Non-pigmented ciliary epithelial cell (primary cell): ENCODE measurements at regions not wholly inside any gene's neighbourhood (a gene's known extent, or its start where the extent isn't known, plus 50 kb on each side); places are given as distances from the start of the nearest gene placed in this dataset.

Experiments used
- DNase-seq: peaks from one replicate; pipeline ENCODE4 v3.0.0-alpha.2; 2010; ENCODE audit warnings: low read depth

GRCh38 chr4:128527946-128528576 lies 240.4 kb upstream of the PGRMC2 start:
- DNase-seq = no peak

GRCh38 chr4:128527351-128527750 lies 239.7 kb upstream of the PGRMC2 start:
- DNase-seq = no peak

GRCh38 chr4:128525992-128526630 lies 238.5 kb upstream of the PGRMC2 start:
- DNase-seq = no peak

GRCh38 chr4:128525387-128525786 lies 237.8 kb upstream of the PGRMC2 start:
- DNase-seq = no peak

- no peak for DNase-seq
Measured at GRCh38 chr4:128524311-128524710, 236.7 kb upstream of the PGRMC2 start.

DNA sequence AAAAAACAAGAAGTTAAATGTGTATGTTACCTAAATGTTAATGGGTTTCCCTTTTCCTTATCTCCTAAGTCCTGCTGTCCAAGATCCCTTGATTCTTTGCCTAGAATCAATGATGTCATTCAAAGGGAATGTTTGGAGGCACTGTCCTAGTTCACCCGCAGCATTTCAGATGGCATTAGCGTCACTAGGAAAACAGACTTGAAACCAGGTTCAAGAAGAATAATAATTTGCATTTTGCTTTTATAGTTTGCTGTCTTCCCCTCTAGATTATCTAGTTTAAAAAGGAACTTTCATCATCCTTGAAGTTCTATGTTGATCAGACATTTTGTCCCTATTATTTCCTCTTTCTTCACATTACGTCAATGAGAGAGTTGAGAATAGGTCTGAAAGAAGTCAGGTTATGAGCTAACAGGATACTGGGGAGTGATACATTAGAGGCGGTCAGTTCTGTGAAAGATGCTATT lies 234.1 kb upstream of the PGRMC2 start:
- no peak for DNase-seq

DNA sequence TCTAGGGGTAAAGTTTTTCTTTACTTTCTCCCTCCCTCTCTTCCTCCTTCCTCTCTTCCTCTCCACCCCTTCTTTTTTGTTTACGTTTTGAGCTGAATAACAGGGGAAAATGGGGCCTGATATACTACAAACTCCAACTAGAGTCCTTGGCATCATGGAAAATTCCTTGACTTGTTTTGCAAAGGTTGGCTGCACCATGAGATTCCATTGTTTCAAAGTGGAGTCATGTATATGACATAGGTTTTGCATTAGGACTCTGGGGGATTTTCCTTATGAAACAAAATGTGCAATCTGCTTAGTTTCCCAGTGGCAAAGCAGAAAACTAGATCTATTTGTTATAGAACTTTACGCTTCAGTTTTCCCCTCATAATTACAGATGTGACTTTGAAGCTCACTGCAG lies 233.5 kb upstream of the PGRMC2 start:
- DNase-seq = no peak

- DNase-seq = no peak
Measured at GRCh38 chr4:128519163-128519830, 231.7 kb upstream of the PGRMC2 start.

DNA sequence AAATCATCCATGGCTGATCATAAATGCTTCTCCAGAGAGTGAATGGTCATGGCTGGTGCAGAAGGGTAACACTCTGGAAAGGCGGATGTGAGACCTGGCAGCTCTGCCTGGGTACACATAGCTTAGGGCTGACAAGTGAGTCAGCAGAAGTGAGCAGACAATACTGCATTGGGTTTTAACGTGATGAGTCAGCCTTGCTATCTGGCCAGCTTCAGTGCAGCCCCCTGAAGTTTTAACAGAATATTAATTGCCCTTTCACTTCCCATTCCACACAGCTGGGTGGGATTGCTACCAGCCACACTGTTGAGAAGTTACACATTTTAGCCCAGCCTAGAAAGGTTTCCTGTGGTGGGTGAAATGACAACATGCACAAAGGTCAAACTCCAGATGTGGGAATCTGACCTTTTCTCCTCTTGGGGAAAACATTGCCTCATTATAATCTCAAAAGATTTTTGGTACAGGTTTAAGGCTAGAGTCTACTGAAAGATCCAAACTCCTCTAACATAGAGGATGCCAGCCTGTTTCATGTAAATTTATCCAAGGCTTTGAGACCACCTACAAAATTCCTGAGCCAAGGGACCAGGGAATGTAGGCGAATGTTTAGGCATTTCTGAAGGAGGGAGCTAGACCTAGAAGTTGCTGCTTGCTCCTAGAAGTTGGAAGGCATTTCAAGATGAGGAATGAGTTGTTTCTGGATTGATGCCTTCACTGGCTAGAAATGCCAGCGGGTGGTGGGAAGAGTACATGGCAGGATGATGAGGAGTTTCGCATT lies 230.3 kb upstream of the PGRMC2 start:
- peak; percentile 83 for DNase-seq

- no peak for DNase-seq
Measured at GRCh38 chr4:128517096-128517738, 229.6 kb upstream of the PGRMC2 start.

GRCh38 chr4:128516301-128516969 lies 228.8 kb upstream of the PGRMC2 start:
- no peak for DNase-seq

DNA sequence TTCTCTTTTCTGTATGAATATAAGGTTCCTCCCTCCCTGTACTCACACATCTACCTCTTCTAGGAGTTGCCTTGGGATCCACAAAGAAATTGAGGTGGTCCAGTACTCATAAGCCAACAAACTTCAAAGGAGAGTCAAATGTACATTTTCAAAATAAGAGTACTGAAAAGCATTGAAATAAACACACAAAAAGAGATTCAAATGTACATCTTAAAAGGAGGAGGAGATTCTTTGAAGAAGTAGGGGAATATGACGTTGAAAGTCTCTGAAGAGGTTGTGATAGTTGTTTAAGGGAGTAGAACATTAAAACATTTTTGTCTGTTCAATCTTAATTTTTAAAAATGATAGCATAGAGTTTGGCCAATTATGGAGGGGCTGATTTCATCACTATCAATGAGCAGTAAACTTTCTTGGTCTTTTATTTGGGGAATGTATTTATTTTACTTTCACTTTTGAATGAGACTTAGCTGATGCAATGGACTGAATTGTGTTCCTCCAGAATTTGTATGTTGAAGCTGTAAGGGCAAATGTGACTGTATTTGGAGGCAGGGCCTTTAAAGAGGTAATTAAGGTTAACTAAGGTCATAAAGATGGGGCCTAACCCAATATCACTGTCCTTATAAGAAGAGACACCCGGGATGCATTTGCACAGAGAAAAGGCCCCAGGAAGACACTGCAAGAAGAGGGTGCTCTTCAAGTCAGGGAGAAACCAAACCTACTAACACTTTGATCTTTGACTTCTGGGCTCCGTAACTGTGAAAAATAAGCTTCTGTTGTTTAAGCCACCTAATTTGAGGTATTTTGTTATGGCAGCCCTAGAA lies 226.3 kb upstream of the PGRMC2 start:
- DNase-seq = no peak

DNA sequence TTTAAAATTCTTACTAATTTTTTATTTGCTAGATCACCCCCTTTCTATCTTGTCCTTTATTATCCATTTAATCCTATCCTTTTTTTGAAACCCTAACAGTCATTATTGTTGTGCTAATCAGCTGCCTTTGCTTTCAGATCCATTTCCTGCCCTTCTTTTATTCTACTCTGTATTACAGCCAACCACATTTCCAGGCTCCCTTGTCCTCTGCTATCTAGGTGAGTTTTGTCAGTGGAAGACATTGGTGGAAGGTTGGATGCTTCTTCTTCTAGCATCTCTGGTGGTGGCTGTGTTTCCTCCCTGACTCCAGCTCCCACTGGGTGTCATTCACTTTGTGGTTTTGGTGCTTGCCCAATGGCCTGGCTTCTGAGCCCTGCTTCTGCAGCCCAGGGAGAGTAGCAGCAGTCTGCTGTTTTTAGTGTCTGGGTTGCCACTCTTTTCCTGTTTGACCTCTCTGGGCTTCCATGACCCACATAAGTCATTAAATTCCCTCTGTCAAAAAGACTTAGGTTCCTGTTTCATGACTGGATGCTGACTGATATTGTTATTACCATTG lies 225.2 kb upstream of the PGRMC2 start:
- no peak for DNase-seq

DNA sequence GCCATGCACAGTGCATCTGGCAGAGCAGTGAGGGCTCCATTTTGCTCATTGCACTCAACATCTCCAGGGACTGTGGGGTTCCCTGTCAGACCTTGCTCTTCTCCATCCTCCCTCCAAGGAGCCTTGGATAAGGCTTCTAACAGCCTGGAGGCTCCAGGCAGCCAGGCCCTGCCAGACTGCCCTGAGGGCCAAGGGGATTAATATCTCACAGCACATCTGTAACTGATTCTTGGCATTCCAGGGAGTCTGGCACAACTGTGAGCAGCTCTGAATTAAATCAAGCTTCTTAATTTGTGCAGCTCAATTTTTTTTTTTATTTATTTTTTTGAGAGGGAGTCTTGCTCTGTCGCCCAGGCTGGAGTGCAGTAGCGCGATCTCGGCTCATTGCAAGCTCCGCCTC lies 224.5 kb upstream of the PGRMC2 start:
- DNase-seq = no peak

DNA sequence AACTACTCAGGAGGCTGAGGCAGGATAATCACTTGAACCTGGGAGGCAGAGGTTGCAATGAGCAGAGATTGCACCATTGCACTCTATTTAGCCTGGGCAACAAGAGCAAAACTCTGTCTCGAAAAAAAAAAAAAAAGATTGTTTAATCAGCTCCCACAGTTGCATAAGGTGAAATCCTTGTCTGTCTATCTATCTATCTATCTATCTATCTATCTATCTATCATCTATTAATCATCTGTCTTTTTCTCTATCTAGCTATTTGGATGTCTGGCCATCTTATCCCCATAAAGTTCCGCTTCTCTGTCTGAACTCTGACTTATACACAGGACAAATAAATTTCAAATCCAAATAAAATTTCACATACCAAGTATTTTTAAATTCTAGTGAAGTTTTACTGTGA lies 223.2 kb upstream of the PGRMC2 start:
- no peak for DNase-seq

- no peak for DNase-seq
Measured at GRCh38 chr4:128502818-128503527, 215.4 kb upstream of the PGRMC2 start.

DNA sequence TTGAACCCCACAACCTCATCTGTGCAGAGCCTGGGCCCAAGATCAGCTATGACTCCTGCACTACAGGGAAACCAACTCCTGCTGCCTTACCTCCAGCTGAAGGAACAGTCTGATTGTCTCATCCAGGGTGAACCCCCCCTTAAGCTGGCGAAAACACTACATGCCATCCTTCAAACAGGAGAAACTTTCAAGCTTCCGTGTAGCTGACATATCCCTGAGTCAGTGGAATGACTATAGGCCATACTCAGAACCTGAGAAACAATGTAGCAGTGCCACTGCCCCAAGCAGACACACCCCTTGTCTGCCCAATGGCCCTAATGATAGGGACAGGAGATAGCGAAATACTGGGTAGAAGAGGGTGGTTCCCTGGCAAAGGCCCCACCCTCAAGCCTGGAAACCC lies 213.6 kb upstream of the PGRMC2 start:
- DNase-seq = no peak

- DNase-seq = no peak
Measured at GRCh38 chr4:128488055-128488705, 200.6 kb upstream of the PGRMC2 start.

DNA sequence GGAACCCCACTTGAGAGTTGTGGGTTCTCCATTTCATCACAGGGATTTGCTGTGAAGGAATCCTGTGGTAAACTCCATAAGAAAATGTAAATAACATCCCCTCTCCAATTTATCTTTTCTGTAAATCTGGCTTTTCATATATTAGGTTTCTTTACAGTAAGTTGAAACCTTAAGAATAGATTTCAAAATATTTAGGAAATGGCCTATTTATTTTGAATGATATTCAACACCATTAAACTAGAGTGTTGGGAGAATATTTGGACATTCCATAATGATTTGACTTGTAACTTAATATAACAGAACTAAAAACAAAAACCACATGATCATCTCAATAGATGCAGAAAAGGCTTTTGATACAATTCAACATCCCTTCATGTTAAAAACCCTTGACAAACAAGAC lies 197.3 kb upstream of the PGRMC2 start:
- no peak for DNase-seq
